ENCODE measurements at regions not wholly inside any gene's neighbourhood (a gene's known extent, or its start where the extent isn't known, plus 50 kb on each side); places are given as distances from the start of the nearest gene placed in this dataset.

GRCh38 chr13:22428188-22428828, 752.5 kb upstream of the SGCG start:
- no peak for DNase-seq (ENCODE audit: low spot score)

- DNase-seq (ENCODE audit: low spot score): no peak
Observed at GRCh38 chr13:22432690-22433089, 748.1 kb upstream of the SGCG start.

- DNase-seq (ENCODE audit: low spot score): no peak
Observed at GRCh38 chr13:22447132-22447886, 733.5 kb upstream of the SGCG start.

GRCh38 chr13:22449251-22449650, 731.5 kb upstream of the SGCG start:
- no peak for DNase-seq (ENCODE audit: low spot score)

GRCh38 chr13:22451327-22451741, 729.4 kb upstream of the SGCG start:
- no peak for DNase-seq (ENCODE audit: low spot score)

- no peak for DNase-seq (ENCODE audit: low spot score)
Observed at GRCh38 chr13:22454586-22454985, 726.2 kb upstream of the SGCG start.

GRCh38 chr13:22455036-22455435, 725.7 kb upstream of the SGCG start:
- DNase-seq (ENCODE audit: low spot score): no peak

- DNase-seq (ENCODE audit: low spot score): no peak
Observed at GRCh38 chr13:22461854-22462490, 718.8 kb upstream of the SGCG start.

GRCh38 chr13:22463089-22463488, 717.7 kb upstream of the SGCG start:
- DNase-seq (ENCODE audit: low spot score): no peak

GRCh38 chr13:22468045-22468444, 712.7 kb upstream of the SGCG start:
- DNase-seq (ENCODE audit: low spot score): no peak

- DNase-seq (ENCODE audit: low spot score): no peak
Observed at GRCh38 chr13:22468824-22469223, 712.0 kb upstream of the SGCG start.

- no peak for DNase-seq (ENCODE audit: low spot score)
Observed at GRCh38 chr13:22469452-22469851, 711.3 kb upstream of the SGCG start.

- DNase-seq (ENCODE audit: low spot score): no peak
Observed at GRCh38 chr13:22470075-22470474, 710.7 kb upstream of the SGCG start.

GRCh38 chr13:22482496-22483000, 698.2 kb upstream of the SGCG start:
- no peak for DNase-seq (ENCODE audit: low spot score)

GRCh38 chr13:22483276-22483675, 697.5 kb upstream of the SGCG start:
- DNase-seq (ENCODE audit: low spot score): no peak

GRCh38 chr13:22486490-22486889, 694.3 kb upstream of the SGCG start:
- no peak for DNase-seq (ENCODE audit: low spot score)

GRCh38 chr13:22487932-22488331, 692.8 kb upstream of the SGCG start:
- no peak for DNase-seq (ENCODE audit: low spot score)

GRCh38 chr13:22489771-22490170, 691.0 kb upstream of the SGCG start:
- DNase-seq (ENCODE audit: low spot score): no peak

- no peak for DNase-seq (ENCODE audit: low spot score)
Observed at GRCh38 chr13:22495819-22496218, 685.0 kb upstream of the SGCG start.

- no peak for DNase-seq (ENCODE audit: low spot score)
Observed at GRCh38 chr13:22496803-22497508, 683.8 kb upstream of the SGCG start.

- DNase-seq (ENCODE audit: low spot score): no peak
Observed at GRCh38 chr13:22497991-22498780, 682.6 kb upstream of the SGCG start.

- no peak for DNase-seq (ENCODE audit: low spot score)
Observed at GRCh38 chr13:22499919-22500318, 680.9 kb upstream of the SGCG start.
